H1 (cell line): ENCODE measurements at regions not wholly inside any gene's neighbourhood (a gene's known extent, or its start where the extent isn't known, plus 50 kb on each side); places are given as distances from the start of the nearest gene placed in this dataset.

Experiments used
- CHD1 ChIP-seq: IDR thresholded peaks from 2 replicates; pipeline ENCODE4 v1.6.1; 2012; ENCODE audit warnings: low read depth, low read length, improper control_type of control experiment
- POLR2A ChIP-seq, 2 experiments: IDR thresholded peaks; 1 replicate in 1 of 2; 2 replicates in 1 of 2; pipeline ENCODE4 v1.6.1; 2011; ENCODE audit warnings: low read depth in 2 of 2, low read length in 2 of 2, mild to moderate bottlenecking in 2 of 2; ENCODE audit errors: control extremely low read depth in 1 of 2
- POLR2AphosphoS5 ChIP-seq: IDR thresholded peaks from 2 replicates; pipeline ENCODE4 v1.6.1; 2011; ENCODE audit warnings: low read depth, low read length
- TF ChIP-seq, protein P1 (sequence below), 3 experiments: IDR thresholded peaks; 1 replicate in 2 of 3; 2 replicates in 1 of 3; pipeline versions ENCODE4 v1.5.1 to v1.6.1; 2011; ENCODE audit warnings: low read length in 3 of 3, mild to moderate bottlenecking in 3 of 3, inconsistent platforms in 2 of 3, low read depth in 1 of 3, moderate library complexity in 1 of 3; ENCODE audit not compliant: insufficient read depth in 1 of 3; ENCODE audit errors: control extremely low read depth in 1 of 3
- TF ChIP-seq, protein P2 (sequence below): IDR thresholded peaks from 2 replicates; pipeline ENCODE4 v1.6.1; 2011; ENCODE audit warnings: low read depth, mild to moderate bottlenecking, low read length; ENCODE audit not compliant: insufficient read depth

DNA sequence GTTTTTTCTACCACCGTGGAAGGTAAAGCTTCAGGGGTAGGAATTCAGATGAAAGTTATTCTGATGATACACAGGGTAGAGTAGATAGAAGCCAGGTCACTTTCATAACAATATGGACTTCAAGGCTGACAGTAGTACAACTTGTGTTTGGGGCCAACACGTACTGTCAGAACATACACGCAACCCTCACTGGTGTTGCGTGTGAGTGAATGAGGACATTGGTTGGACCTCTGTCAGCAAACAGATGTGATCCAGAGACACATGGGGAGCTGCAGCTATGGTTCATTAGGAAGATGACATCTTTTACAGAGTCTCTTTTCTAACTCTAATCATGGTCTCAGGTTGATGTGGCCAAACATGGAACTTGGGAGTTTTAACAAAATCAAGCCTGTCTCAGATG is 70.1 kb upstream of the MOCS2 start:
- TF ChIP-seq, protein P1, sequence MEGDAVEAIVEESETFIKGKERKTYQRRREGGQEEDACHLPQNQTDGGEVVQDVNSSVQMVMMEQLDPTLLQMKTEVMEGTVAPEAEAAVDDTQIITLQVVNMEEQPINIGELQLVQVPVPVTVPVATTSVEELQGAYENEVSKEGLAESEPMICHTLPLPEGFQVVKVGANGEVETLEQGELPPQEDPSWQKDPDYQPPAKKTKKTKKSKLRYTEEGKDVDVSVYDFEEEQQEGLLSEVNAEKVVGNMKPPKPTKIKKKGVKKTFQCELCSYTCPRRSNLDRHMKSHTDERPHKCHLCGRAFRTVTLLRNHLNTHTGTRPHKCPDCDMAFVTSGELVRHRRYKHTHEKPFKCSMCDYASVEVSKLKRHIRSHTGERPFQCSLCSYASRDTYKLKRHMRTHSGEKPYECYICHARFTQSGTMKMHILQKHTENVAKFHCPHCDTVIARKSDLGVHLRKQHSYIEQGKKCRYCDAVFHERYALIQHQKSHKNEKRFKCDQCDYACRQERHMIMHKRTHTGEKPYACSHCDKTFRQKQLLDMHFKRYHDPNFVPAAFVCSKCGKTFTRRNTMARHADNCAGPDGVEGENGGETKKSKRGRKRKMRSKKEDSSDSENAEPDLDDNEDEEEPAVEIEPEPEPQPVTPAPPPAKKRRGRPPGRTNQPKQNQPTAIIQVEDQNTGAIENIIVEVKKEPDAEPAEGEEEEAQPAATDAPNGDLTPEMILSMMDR (IDR thresholded peaks at IDR 0.05; ENCODE audit: control extremely low read depth in 1 of 3, insufficient read depth in 1 of 3, low read depth in 1 of 3, low read length in 3 of 3), result no peak
- no peak for TF ChIP-seq CHD1
- no peak for TF ChIP-seq POLR2A (IDR thresholded peaks at IDR 0.05; ENCODE audit: control extremely low read depth in 1 of 2, low read depth in 2 of 2, low read length in 2 of 2)
- TF ChIP-seq, protein P2, sequence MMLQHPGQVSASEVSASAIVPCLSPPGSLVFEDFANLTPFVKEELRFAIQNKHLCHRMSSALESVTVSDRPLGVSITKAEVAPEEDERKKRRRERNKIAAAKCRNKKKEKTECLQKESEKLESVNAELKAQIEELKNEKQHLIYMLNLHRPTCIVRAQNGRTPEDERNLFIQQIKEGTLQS, result no peak
- no peak for TF ChIP-seq POLR2AphosphoS5
